Activated naive CD4-positive, alpha-beta T cell treated with anti-CD3 and anti-CD28 coated beads, Interleukin-2, amount 50 U/mL, for 24 hours (primary cell): ENCODE measurements at regions not wholly inside any gene's neighbourhood (a gene's known extent, or its start where the extent isn't known, plus 50 kb on each side); places are given as distances from the start of the nearest gene placed in this dataset.

Experiments
- H3K27ac Mint-ChIP-seq: one replicate; pipeline ENCODE4 v1.8.0; 2021; ENCODE audit warnings: mild to moderate bottlenecking, mixed read lengths
- H3K27me3 Mint-ChIP-seq: one replicate; pipeline ENCODE4 v1.8.0; 2021; ENCODE audit warnings: mixed read lengths
- H3K36me3 Mint-ChIP-seq: one replicate; pipeline ENCODE4 v1.8.0; 2021; ENCODE audit warnings: mixed read lengths
- H3K4me1 Mint-ChIP-seq: one replicate; pipeline ENCODE4 v1.8.0; 2021; ENCODE audit warnings: mixed read lengths
- H3K4me3 Mint-ChIP-seq: one replicate; pipeline ENCODE4 v1.8.0; 2021; ENCODE audit warnings: mild to moderate bottlenecking, mixed read lengths
- H3K9me3 Mint-ChIP-seq: one replicate; pipeline ENCODE4 v1.8.0; 2021; ENCODE audit warnings: mixed read lengths

DNA sequence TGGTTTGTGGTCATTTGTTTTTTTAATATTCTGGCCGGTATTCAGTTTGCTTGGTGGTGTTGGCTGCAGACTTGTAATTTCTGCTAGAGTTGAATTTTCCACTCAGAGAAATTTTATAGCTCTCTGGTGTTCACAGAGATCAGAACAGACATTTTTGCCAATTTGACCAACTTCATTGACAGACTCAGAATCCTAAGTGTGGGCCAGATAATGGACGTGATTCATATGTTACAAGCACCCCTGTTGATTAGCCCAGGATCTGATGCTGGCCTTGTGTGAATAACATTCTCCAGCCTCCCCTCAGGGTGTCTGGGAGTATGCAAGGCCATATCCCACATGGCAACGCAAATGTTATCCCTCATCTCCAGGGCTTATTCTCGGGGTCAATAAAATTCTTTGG, 283.8 kb downstream of the C7orf25 start:
- Mint-ChIP-seq H3K9me3 (no peaks in the 10 kb centered on the region), H3K27ac (no peak overlapping the region), H3K4me3 (no peak overlapping the region), H3K27me3 (peaks cover 1% of the 10 kb centered on the region), H3K36me3 (no peaks in the 10 kb centered on the region), H3K4me1 (no peaks in the 10 kb centered on the region)

DNA sequence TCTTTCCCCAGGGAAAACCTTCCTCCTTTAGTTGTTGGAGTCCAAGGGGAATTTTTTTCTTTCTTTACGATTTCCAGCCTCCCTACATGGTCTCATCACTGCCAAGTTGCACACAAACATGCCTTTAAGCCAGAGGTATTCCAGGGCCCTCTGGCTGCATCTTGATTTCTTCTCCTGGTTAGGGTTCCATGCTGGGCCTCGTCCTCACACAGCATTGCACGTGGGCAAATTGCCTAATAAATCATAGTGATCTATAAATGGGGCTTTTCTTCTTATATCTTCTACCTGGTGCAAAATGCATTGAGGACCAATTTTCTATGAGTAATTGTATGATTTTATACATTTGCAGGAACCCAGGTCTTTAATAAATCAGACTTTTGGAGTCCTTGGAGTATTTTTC, 284.2 kb downstream of the C7orf25 start:
- H3K27me3 Mint-ChIP-seq, result peaks cover 1% of the 10 kb centered on the region
- H3K27ac Mint-ChIP-seq, result no peak overlapping the region
- H3K36me3 Mint-ChIP-seq, result no peaks in the 10 kb centered on the region
- H3K9me3 Mint-ChIP-seq, result no peaks in the 10 kb centered on the region
- H3K4me3 Mint-ChIP-seq, result no peak overlapping the region
- no peaks in the 10 kb centered on the region for H3K4me1 Mint-ChIP-seq

DNA sequence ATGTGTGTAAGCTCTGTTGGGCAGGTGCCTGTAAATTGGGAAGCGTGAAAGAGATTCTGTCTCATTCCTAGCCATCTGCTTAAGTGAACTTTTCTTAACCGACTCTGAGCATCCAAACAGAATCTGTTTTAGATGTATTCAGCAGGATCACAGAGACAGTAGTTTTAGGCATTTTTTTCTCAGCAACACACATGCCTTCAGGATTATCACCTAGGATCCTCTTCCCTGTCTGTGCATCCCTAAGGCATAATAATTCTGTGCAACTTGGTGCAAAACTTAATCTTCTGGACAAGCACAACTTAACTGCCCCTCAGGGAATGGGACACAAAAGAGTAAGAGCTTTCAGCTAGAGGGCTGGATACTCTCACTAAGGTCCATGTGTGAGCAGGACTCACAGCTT, 284.8 kb downstream of the C7orf25 start:
- Mint-ChIP-seq H3K4me3 (no peak overlapping the region), H3K27ac (no peak overlapping the region), H3K36me3 (no peaks in the 10 kb centered on the region), H3K4me1 (no peaks in the 10 kb centered on the region), H3K9me3 (no peaks in the 10 kb centered on the region), H3K27me3 (peaks cover 1% of the 10 kb centered on the region)

DNA sequence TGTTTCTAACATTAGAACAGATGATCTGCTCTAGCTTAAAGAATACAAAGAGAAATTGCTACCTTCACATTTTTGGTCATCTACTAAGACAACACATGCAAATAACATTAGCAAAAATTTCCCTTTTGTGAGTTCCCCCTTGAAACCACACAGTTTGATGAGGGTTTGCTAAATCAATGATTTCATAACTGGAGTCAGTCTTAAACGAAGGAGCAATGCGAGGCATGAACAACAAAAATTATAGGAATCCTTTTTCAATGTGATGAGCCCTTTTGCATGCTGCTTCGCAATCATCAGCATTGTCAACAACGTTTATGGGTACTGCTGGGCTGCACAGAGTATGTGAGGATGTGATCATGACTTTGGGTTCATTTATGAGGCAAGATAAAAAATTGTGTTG, 286.4 kb downstream of the C7orf25 start:
- Mint-ChIP-seq H3K27ac (no peak overlapping the region), H3K27me3 (peaks cover 1% of the 10 kb centered on the region), H3K9me3 (no peaks in the 10 kb centered on the region), H3K4me1 (no peaks in the 10 kb centered on the region), H3K36me3 (no peaks in the 10 kb centered on the region), H3K4me3 (no peak overlapping the region)

DNA sequence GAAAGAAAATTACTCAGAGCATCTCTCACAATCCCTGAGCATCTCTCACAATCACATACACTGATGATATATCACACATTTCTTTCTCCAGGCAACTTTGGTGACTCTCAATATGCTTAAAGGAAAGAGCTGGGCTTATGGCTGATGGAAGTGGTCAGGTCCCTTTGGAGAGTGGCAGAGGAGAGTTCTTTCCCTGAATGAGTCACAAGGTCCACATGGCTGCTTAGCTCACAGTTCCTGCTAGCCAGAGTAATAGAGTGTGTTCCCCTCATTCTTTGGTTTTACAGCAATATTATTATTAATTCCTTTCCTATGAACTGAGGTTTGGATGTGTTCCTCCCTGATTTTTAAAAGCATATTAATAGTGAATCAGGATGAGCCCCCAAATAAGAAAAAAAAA, 287.4 kb downstream of the C7orf25 start:
- Mint-ChIP-seq H3K4me1 (no peaks in the 10 kb centered on the region), H3K27ac (no peak overlapping the region), H3K27me3 (peaks cover 1% of the 10 kb centered on the region), H3K9me3 (no peaks in the 10 kb centered on the region), H3K4me3 (no peak overlapping the region), H3K36me3 (no peaks in the 10 kb centered on the region)

DNA sequence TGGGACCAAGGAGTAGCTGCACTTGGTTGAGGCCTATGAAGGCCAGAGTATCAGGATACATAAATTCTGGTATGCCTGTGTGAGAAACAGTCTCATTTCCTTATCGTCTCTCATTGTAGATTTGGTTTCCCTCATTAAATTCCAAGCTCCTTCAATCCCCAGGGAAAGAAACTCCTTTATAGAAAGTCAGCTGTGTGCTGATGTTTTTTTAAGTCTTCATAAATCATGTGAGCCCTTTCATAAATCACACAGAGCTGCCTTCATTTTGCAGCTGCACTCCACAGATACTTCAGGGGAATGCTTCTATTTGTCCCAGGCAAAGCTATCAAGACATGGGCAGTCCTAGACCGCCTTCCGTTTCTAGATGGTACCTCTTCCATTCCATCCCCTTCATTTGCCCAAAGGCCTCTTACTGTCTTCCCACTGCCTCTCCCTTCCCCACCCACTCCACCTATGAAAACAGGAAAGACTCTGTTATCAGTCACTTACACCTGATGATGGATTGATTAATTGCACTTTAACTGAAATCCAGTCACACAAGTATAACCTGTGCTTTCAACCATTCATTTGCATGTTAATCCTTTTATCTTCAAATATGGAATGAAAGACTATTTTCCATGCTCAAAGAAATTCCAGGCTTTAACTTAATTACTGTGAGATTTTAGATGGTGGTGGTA, 290.2 kb downstream of the C7orf25 start:
- no peak overlapping the region for H3K4me3 Mint-ChIP-seq
- no peaks in the 10 kb centered on the region for H3K27me3 Mint-ChIP-seq
- H3K36me3 Mint-ChIP-seq, result no peaks in the 10 kb centered on the region
- H3K27ac Mint-ChIP-seq, result no peak overlapping the region
- H3K4me1 Mint-ChIP-seq, result no peaks in the 10 kb centered on the region
- H3K9me3 Mint-ChIP-seq, result no peaks in the 10 kb centered on the region

DNA sequence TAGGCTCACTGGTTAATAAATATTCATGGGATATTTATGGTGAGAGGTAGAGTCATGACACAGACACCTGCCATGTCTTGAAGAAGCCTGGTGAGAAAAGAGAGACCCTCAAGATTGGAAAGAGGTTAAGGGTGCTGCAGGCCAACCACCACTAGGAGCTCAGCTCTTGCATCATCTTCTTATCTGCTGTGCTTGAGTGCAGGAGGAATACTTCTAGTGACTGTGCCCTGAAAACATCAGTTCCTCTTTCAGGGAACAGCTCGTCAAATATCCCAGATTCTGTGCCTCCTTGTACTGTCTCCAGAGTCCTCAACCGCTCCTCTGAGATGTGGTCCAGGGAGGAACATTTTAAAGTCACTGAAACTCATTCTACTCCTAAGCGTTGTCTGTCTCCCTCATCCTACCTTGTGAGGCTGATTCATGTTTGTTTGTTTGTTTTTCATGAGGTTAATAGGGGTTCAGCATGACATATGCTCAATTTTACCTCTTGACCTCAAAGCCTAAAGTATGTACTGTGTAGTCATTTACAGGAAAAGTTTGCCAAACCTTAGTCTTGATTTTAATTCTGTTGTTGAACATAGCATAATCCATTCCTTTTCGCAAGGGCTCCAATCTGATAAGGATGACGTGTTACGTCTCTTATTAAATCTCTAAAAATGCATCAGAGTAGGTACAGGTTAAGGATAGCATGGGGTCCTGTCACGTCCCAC, 293.1 kb downstream of the C7orf25 start:
- Mint-ChIP-seq H3K36me3 (no peaks in the 10 kb centered on the region), H3K27me3 (no peaks in the 10 kb centered on the region), H3K9me3 (no peaks in the 10 kb centered on the region), H3K27ac (no peak overlapping the region), H3K4me3 (no peak overlapping the region), H3K4me1 (no peaks in the 10 kb centered on the region)

DNA sequence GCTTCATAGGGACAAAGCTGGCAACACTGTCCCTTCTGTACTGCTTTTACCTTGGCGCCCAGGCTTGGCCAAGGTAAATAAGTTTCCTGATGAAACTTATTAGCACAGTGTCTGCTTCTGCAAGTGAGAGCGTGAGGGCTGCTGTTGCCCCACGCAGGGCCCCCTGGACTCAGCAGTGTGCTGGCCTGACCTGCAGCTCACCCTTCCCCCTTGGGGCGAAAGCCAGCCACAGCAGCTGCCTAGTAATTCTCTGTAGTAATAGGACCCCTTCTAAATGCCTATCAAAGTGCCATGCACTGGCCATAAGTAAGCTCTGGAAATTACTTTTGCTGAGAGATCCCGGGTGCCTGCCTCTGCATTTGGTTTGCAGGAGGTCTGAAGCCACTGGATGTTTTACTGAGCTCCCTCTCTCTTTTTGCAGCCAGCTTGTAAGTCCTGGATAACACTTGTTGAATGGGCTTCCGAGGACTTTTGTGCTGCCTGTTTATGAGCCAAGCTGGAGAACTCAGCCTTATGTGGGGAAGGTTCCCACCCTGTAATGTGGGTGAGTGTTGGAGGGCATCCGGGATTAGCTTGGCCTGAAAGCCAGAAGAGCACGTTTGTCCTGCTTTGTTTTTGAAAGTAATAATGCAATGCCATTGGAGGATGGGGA, 293.9 kb downstream of the C7orf25 start:
- Mint-ChIP-seq H3K4me1 (no peaks in the 10 kb centered on the region), H3K27ac (no peak overlapping the region), H3K36me3 (no peaks in the 10 kb centered on the region), H3K4me3 (no peak overlapping the region), H3K27me3 (no peaks in the 10 kb centered on the region), H3K9me3 (no peaks in the 10 kb centered on the region)

DNA sequence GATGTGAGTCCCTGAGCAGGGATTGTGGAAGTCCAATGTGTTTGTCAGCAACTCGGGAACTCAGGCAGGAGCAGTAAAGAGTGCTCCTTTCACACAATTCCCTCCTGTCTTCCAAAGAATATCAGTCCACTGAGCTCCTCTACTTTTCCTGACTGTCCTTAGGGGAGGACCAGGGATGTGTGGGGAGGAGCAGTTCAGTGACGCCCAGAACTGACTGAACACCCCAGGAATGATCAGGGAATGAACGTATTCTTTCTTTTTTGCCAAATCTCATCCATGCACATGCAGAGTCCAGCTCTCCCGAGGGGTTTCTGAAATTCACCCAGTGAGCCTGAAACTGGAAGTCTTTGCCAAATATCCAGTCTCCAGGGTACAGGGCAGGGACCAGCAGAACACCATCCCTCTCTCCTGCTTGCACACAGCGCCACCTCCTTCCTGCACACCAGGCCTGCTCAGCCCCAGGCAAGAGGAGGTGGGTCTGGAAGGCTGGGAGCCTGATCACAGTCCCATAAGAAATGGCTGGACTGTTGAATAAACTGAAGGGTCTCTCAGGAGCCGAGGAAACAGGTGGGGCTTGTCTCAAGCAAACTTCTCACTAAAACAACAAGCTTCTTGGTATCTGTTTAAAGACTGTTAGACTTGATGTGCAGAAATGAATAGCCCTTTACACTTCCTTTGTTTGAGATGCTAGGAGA, 294.7 kb downstream of the C7orf25 start:
- Mint-ChIP-seq H3K4me3 (no peak overlapping the region), H3K27ac (no peak overlapping the region), H3K9me3 (no peaks in the 10 kb centered on the region), H3K27me3 (no peaks in the 10 kb centered on the region), H3K36me3 (no peaks in the 10 kb centered on the region), H3K4me1 (no peaks in the 10 kb centered on the region)

DNA sequence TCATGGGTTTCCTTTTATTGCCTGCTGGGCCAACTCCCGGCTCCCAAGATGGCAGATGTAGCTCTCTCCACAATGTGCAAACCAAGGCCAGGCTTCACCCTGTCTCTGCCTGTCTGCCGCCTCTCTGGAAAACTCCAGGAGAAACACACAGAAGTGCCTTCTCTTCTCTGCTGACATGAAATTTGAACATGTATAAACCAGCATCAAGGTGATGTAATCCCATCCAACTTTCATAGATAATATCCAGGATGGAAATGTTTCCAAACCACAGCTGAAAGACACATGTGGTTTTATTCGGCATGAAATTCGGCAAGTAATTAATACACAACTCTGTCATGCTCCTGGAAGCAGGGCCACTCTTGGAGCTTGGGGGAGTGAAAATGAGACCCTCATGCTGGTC, 297.2 kb downstream of the C7orf25 start:
- H3K4me1 Mint-ChIP-seq, result no peaks in the 10 kb centered on the region
- no peaks in the 10 kb centered on the region for H3K27me3 Mint-ChIP-seq
- H3K4me3 Mint-ChIP-seq, result no peak overlapping the region
- no peaks in the 10 kb centered on the region for H3K36me3 Mint-ChIP-seq
- no peaks in the 10 kb centered on the region for H3K9me3 Mint-ChIP-seq
- no peak overlapping the region for H3K27ac Mint-ChIP-seq

DNA sequence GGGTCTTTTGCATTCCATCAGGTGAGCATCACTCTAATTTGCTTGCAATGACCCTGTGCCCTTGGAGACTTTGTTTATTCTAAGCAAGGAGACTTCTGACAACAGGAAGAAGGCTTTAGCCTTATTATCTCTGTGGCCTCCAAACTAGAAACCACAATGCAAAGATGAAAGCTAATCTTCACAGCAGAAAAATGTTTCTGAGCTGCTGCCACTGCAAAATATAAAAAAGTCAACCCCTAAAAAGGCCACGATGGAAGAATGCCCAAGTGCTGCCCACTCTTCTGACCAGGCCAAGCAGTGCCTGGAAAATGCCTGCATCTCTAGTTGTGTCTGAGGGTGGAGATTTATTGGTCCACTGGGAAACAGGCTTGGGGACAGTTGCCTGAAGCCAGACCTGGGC, 299.9 kb downstream of the C7orf25 start:
- H3K27ac Mint-ChIP-seq, result no peak overlapping the region
- no peaks in the 10 kb centered on the region for H3K4me1 Mint-ChIP-seq
- no peaks in the 10 kb centered on the region for H3K36me3 Mint-ChIP-seq
- peaks cover 1% of the 10 kb centered on the region for H3K27me3 Mint-ChIP-seq
- H3K4me3 Mint-ChIP-seq, result no peak overlapping the region
- H3K9me3 Mint-ChIP-seq, result no peaks in the 10 kb centered on the region

DNA sequence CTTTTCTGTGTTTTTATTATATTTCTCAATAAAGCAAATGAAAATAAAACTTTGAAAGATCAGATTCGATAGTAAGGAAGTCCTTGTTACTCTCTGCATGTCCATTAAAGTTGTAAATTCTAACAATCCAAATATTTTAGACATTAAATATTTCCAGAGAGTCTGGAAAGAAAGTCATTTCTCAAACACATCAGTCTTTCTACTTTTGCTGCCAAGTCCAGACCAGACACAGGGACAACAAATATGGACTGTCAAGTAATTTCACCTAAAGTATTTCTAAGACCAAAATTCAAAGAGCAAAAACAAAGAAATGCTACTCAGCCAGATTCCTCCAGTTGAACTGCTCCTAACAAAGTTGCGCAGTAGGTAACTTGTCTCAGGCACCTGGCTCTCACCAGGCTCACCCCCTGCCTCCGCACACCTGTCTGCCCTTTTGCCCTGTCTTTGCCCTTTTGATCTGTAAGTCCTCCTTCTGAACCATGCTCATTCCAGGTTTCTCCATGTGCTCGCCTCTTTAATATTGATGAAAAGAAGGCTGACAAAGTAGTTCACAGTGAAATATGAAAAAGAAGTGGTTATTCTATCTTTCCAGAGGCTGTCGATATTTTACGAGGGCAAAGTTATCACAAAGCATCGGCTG, 300.5 kb downstream of the C7orf25 start:
- Mint-ChIP-seq H3K36me3 (no peaks in the 10 kb centered on the region), H3K27me3 (peaks cover 1% of the 10 kb centered on the region), H3K9me3 (no peaks in the 10 kb centered on the region), H3K27ac (no peak overlapping the region), H3K4me1 (no peaks in the 10 kb centered on the region), H3K4me3 (no peak overlapping the region)

DNA sequence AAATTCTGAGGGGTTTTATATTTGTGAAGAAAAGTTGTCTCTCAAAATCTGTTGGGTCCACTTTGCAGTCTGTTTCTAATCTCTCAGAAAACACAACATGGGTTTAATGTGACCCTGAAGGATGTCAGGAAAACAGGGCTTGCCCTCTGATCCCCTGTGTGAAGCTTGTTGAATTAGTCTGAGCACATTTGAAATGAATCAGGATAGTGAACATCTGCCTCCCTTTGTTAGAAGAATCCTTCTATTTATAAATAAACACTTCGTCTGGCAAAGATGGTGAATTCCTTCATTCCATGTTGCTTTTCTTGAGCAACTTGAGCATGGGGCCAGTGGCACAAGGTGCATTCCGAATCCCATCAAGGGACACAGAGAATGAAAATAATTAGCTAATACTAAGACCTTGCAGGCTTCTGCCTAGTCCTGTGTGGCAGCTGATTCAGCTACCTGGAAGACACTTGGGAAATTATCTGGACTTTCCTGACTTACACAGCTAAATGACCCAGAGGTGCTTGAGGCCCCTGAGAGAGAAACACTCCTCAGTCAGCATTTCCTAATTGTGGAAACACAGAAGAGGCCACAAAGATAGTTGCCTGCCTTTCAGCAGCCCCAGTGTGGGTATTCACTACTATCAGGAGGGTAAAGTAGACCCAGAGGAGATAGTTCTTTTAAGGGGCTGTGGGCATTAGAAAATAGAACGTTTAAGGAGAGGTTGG, 305.5 kb downstream of the C7orf25 start:
- Mint-ChIP-seq H3K4me3 (no peak overlapping the region), H3K27me3 (peaks cover 1% of the 10 kb centered on the region), H3K4me1 (no peaks in the 10 kb centered on the region), H3K9me3 (no peaks in the 10 kb centered on the region), H3K27ac (no peak overlapping the region), H3K36me3 (no peaks in the 10 kb centered on the region)

DNA sequence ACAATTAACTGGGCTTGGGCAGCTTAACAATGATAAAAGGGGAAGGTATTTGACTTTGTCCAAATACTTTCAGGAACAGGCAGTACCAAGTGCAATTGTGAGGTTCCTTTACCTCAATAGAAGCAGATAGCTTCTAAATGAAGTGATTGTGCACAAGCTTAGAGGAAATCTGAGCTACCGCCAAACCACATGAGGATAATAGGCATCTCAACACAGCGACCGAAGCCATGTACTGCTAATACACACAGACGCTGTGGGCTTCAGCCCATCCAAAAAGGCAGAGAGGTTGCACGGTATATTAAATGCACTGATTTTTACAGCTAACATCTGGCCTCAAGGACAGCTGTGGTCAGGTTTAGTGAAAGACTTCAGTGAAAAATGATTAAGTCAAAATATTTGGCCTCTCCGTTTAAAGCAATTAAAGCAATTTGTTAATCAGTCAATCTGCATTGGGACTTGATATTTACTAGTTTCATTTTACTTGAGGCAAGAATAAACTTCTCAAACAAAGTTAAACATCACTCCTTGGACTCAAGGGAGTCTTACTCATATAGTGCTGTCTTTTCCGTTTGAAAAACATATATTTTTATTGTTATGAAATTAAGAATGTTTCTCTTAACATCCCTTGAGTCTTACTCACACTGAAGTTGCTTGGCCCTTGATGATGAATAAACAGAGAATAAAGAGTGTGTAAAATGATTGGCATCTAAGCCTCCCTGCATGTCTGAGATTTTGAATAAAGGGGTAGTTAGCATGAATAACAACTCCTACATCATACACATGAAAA, 306.3 kb downstream of the C7orf25 start:
- Mint-ChIP-seq H3K27ac (no peak overlapping the region), H3K4me3 (no peak overlapping the region), H3K4me1 (no peaks in the 10 kb centered on the region), H3K36me3 (no peaks in the 10 kb centered on the region), H3K27me3 (peaks cover 1% of the 10 kb centered on the region), H3K9me3 (no peaks in the 10 kb centered on the region)
